NCI-H1092 treated with DMSO at 0.1 percent for 48 hours (cell line): ENCODE measurements at regions not wholly inside any gene's neighbourhood (a gene's known extent, or its start where the extent isn't known, plus 50 kb on each side); places are given as distances from the start of the nearest gene placed in this dataset.
"Not testable (repeated sequence)": the region's sequence is repeated elsewhere in the genome, so short reads cannot be mapped to it uniquely, and the experiment has no call there.

Experiments
- DNase-seq: peaks from one replicate; lab custom pipeline; 2025; lab: John Stamatoyannopoulos, UW

- no peak for DNase-seq
These were observed 122.8 kb upstream of the NOCT start for GRCh38 chr4:138892483-138893407.

GRCh38 chr4:138891631-138892031 lies 124.0 kb upstream of the NOCT start:
- DNase-seq, result peak; percentile 94

DNA sequence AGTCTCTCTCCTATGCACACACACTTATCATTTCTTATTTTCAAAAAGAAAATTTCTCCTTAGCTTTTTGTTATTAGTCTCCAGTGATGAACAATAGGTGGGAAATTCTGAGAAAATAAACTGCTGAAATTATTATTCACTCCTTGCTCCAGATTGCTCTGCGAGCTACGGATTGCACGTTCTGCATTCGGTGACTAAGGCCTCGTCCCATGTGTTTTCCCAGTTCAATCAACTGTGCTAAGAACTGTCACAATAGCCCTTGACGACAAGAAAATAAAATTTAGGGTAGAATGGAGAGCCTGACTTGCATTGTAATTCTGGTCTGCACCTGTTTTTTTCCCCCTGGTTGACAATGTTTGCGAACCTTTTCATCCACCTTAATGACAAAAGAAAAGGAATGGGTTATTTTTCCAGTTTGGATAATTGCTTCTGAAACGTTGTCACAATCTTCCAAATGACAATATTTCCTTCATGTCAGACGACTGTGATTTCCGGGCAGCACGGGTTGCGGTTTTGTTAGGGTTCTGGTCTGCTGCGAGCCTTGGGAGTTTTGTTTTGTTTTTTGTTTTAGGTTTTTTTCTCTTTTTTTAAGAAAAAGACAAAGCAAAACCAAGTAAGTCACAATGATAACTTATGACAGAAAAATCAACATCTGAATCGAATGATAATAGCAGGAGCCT lies 124.5 kb upstream of the NOCT start:
- DNase-seq, result peak; percentile 89

DNA sequence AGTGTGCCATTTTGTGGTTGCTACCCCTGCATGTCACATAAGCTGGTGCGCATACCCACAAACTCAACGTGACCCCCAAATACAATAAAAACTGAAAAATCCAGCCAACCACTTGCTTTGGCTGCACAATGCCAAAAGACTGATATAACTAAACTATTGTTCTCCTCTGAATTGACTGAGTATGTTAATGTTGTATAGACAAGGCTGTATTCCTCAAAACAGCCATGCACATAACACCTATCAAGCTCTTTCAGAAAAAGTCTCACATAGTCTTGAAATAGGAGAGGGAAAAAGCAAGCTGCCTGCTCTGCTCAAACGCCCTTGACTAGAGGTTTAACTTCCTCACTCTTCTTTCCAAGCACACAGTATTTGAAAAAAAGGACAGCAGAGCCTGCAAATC lies 126.4 kb upstream of the NOCT start:
- DNase-seq, result peak; percentile 66

DNA sequence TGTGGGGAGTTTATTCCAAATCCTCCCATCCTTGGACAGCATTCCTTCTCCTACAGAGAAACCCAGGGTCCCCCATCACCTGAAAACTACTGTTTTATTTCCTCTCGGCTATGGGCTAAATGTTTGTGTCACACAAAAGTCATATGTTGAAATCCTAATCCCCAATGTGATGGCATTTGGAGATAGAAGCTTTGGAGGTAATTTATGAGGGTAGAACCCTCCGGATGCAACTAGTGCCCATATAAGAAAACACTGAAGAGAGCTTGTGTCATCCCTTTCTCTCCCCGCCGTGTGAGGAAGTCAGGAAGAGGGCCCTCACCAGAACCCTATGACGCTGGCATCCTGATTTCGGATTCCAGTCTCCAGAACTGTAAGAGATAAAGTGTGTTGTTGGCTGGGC lies 127.8 kb upstream of the NOCT start:
- DNase-seq, result no peak

DNA sequence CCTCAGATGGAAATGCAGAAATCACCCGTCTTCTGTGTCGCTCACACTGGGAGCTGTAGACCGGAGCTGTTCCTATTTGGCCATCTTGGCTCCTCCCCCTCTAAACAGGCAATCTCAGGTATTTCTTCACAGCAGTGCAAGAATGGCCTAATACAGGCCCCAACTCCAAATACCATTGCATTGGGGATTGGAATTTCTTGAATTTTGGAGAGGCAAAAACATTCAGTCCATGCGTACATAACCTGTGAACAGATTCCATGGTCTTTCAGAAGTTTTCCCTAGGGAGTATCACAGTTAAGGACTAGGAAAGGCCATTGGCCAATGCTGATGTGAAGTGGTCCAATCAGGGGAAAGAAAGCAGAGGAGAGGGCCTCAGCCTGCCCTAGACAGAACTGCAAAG lies 128.2 kb upstream of the NOCT start:
- no peak for DNase-seq

GRCh38 chr4:138879757-138880156 lies 135.8 kb upstream of the NOCT start:
- DNase-seq, result no peak

GRCh38 chr4:138875891-138876608 lies 139.5 kb upstream of the NOCT start:
- no peak for DNase-seq

DNA sequence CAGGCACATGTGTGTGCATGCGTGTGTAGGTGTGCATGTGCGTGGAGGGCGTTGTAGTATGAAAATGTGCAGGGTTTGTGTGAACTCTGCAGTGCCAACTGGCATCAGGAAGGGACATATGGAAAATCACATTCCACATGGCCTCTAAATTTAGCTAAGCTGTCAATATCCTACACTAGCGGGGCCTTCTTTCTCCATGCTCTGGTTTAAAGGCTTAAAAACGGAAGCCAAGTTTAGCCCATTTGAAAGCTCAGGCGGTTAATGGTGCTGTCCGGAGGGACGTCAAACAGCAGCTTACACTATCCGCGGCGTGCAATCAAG lies 144.1 kb upstream of the NOCT start:
- no peak for DNase-seq

DNA sequence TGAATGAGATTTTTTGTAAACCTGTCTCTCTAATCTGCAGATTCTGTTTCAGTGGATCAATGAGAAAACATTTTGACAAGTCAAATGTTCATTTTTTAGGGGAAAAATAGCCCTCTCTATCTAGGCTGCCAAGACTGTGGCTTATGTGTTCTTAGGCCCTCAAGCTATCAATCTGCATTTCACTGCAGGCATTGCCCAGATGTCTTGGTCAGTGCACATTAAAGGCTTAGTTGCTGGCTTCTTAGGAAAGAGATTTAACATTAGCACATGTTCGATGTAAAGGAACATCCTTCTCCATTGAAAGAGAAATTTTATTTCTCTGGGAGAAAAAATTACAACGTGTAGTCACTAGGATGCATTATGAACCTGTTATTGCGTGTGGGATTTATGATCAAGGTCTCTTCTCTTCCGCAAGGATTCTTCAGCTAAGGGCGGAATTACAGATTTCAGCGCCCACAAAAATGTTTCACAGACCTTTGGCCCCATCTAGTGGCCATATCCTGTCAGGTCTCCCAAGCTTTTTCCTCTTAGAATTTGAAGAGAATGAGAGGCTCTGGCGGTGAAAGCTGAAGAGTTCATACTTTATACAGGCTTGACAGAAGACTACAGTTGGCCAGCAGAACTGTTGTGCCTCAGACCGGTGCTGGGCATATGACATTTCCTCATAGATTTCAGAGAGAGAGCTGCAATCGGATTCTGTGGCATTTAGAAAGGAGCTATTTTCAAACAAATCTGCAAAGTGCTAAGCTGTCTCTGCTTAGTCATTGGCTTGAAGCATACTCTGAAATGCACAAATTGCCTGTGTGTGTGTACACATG lies 144.6 kb upstream of the NOCT start:
- peak; percentile 92 for DNase-seq

DNA sequence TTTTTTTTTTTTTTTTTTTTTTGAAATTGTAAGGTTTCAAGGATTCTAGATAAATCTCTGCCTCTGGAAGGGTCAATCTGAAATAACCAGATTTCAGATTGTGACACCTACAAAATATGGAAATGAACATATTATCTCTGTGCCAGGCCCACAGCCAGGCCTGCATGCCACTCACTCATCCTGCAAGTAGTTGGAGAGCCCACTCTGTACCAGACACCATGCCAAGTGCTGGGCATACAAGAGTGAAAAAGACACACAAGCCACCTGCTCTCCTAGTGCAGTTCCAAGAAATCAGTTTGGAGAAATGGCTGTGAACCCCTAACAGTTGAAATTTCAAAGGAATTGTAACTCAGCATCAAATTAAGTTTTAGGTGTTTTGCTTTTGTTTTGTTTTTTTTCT lies 145.9 kb upstream of the NOCT start:
- peak; percentile 78 for DNase-seq

DNA sequence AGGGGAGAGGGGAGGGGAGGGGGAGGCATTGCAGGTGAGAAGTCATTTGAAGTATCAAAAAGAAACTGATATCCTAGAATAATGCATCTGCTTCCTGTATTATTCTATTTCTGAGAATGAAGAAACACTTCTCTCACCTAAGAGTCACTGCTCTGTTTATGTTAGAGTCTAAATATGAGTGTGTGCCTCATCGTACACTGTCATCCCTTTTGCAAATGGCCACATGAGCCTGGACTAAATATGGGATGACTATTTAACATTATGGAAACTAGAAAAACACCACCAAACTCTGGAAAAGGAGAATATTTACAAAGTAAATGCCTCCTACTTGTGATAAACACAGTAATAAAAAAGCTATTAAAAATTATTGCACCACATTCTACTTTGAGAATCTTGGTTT lies 146.4 kb upstream of the NOCT start:
- peak; percentile 10 for DNase-seq

- peak; percentile 17 for DNase-seq
These were observed 147.0 kb upstream of the NOCT start for GRCh38 chr4:138868562-138868961.

- DNase-seq, result no peak
These were observed 148.2 kb upstream of the NOCT start for GRCh38 chr4:138867404-138867803.

- DNase-seq, result no peak
These were observed 149.3 kb upstream of the NOCT start for GRCh38 chr4:138866314-138866713.

GRCh38 chr4:138865765-138866164 lies 149.8 kb upstream of the NOCT start:
- DNase-seq, result no peak

GRCh38 chr4:138864961-138865720 lies 150.4 kb upstream of the NOCT start:
- DNase-seq, result peak; percentile 45

GRCh38 chr4:138863160-138863559 lies 152.4 kb upstream of the NOCT start:
- DNase-seq, result no peak

GRCh38 chr4:138861135-138861534 lies 154.4 kb upstream of the NOCT start:
- DNase-seq, result no peak

DNA sequence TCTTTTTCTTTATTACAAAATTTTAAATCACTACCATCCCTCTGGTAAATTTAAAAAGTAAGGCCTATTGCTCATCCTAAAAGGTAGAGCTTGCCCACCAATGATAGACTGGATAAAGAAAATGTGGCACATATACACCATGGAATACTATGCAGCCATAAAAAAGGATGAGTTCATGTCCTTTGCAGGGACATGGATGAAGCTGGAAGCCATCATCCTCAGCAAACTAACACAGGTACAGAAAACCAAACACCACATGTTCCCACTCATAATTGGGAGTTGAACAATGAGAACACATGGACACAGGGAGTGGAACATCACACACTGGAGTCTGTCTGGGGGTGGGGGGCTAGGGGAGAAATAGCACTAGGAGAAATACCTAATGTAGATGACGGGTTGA lies 155.2 kb upstream of the NOCT start:
- DNase-seq, result not testable (repeated sequence)

DNA sequence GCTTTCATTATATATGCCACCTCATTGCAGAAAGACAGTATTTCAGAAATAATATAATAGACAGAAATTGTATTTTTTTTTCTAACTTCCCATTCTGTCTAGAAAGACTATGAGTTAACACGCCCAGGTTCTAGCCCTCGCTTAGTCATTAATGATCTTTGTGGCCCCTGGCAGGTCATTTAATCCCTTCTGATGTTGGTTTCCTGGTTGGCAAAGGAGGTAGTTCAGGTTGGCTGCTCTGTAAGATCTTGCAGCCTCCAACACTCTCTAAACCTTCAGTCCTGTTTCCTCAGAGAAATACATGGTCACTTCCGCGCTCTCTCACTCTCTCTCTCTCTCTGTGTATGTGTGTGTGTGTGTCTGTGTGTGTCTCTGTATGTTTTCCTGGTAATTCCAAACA lies 156.3 kb upstream of the NOCT start:
- DNase-seq, result no peak
